ENCODE measurements at regions not wholly inside any gene's neighbourhood (a gene's known extent, or its start where the extent isn't known, plus 50 kb on each side); places are given as distances from the start of the nearest gene placed in this dataset.

- no peaks in the 10 kb centered on the region for H3K36me3 ChIP-seq
- peak; percentile 5 for FAIRE-seq
- no peak for TF ChIP-seq CTCF (IDR thresholded peaks at IDR 0.05)
- H3K27ac ChIP-seq, result no peak overlapping the region
- intact Hi-C loops (cut with DNase I), result no loop called here
- peak in 3 of 4 donors; percentile 63 to 80 (median 73) for ATAC-seq
- no peaks in the 10 kb centered on the region for H3K27me3 ChIP-seq
- WGBS, 2 donors, result 18 to 19% methylated on average over 5 of the region's 5 CpGs
- no peak overlapping the region for H3K4me3 ChIP-seq
- DNase-seq, result no peak
- H3K9me3 ChIP-seq, result no peaks in the 10 kb centered on the region
- H3K4me1 ChIP-seq, result no peaks in the 10 kb centered on the region
These were observed 141.1 kb upstream of the TARS1 start for GRCh38 chr5:33299621-33300208.

- TF ChIP-seq CTCF (IDR thresholded peaks at IDR 0.05), result no peak
- FAIRE-seq (no peak), ATAC-seq (peak in 3 of 4 donors; percentile 8 to 82 (median 70)), DNase-seq (no peak)
- Histone ChIP-seq H3K27me3 (no peaks in the 10 kb centered on the region), H3K4me3 (no peak overlapping the region), H3K4me1 (no peaks in the 10 kb centered on the region), H3K27ac (no peak overlapping the region), H3K9me3 (no peaks in the 10 kb centered on the region), H3K36me3 (no peaks in the 10 kb centered on the region)
- intact Hi-C loops (cut with DNase I), result no loop called here
- WGBS, 2 donors, result 12 to 15% methylated on average over 3 of the region's 3 CpGs
These were observed 140.5 kb upstream of the TARS1 start for GRCh38 chr5:33300209-33300742.

- Histone ChIP-seq H3K27ac (no peak overlapping the region), H3K27me3 (no peaks in the 10 kb centered on the region), H3K36me3 (no peaks in the 10 kb centered on the region), H3K4me3 (no peak overlapping the region), H3K9me3 (no peaks in the 10 kb centered on the region), H3K4me1 (no peaks in the 10 kb centered on the region)
- no peak for DNase-seq
- intact Hi-C loops (cut with DNase I), result no loop called here
- no peak for FAIRE-seq
- ATAC-seq, result no peak
- TF ChIP-seq CTCF (IDR thresholded peaks at IDR 0.05), result no peak
- 96 to 100% methylated on average over 1 of the region's 1 CpG for WGBS, 2 donors
These were observed 137.1 kb upstream of the TARS1 start for GRCh38 chr5:33303579-33304095.

GRCh38 chr5:33304601-33305000 lies 136.2 kb upstream of the TARS1 start:
- intact Hi-C loops (cut with DNase I), result no loop called here
- FAIRE-seq (peak; percentile 53), DNase-seq (no peak), ATAC-seq (no peak)
- TF ChIP-seq CTCF (IDR thresholded peaks at IDR 0.05), result no peak
- no peaks in the 10 kb centered on the region for H3K27me3 ChIP-seq
- no peaks in the 10 kb centered on the region for H3K9me3 ChIP-seq
- 51 to 56% methylated on average over 1 of the region's 1 CpG for WGBS, 2 donors
- no peaks in the 10 kb centered on the region for H3K4me1 ChIP-seq
- H3K36me3 ChIP-seq, result no peaks in the 10 kb centered on the region
- no peak overlapping the region for H3K27ac ChIP-seq
- H3K4me3 ChIP-seq, result no peak overlapping the region

- DNase-seq (no peak), FAIRE-seq (no peak), ATAC-seq (no peak)
- 80 to 93% methylated on average over 3 of the region's 3 CpGs for WGBS, 2 donors
- no peaks in the 10 kb centered on the region for H3K4me1 ChIP-seq
- no peak overlapping the region for H3K27ac ChIP-seq
- intact Hi-C loops (cut with DNase I), result no loop called here
- no peaks in the 10 kb centered on the region for H3K27me3 ChIP-seq
- H3K36me3 ChIP-seq, result no peaks in the 10 kb centered on the region
- no peaks in the 10 kb centered on the region for H3K9me3 ChIP-seq
- TF ChIP-seq CTCF (IDR thresholded peaks at IDR 0.05), result no peak
- no peak overlapping the region for H3K4me3 ChIP-seq
These were observed 135.2 kb upstream of the TARS1 start for GRCh38 chr5:33305572-33305971.
